Right lobe of liver (tissue), 4 donors: ENCODE measurements at regions not wholly inside any gene's neighbourhood (a gene's known extent, or its start where the extent isn't known, plus 50 kb on each side); places are given as distances from the start of the nearest gene placed in this dataset.

ENCODE experiments used
- CTCF ChIP-seq, 4 donors: fragments of 200-600 bp in 3 of 4; fragments of 450-650 bp in 1 of 4; IDR thresholded peaks; one replicate each; pipeline versions ENCODE4 v1.5.1 to v1.8.0; 2016 to 2022; ENCODE audit warnings: antibody characterized with exemption in 4 of 4, mild to moderate bottlenecking in 2 of 4
- POLR2A ChIP-seq: fragments of 450-650 bp; IDR thresholded peaks from one replicate; pipeline ENCODE4 v1.6.1; 2017; ENCODE audit warnings: antibody characterized with exemption, mild to moderate bottlenecking
- donor health status: DM: no; HTN: no; CAD: no.
- donor health status: DM: no; HTN: no; CAD: no.
- donor health status: DM: no; HTN: yes; CAD: no.

GRCh38 chr4:72208421-72209075, 176.7 kb downstream of the NPFFR2 start:
- TF ChIP-seq CTCF (IDR thresholded peaks at IDR 0.05) (no peak), POLR2A (no peak)
